H1 (cell line): ENCODE measurements at regions not wholly inside any gene's neighbourhood (a gene's known extent, or its start where the extent isn't known, plus 50 kb on each side); places are given as distances from the start of the nearest gene placed in this dataset.
A peak's percentile ranks its signal among the peaks of the same experiment; 100 is the strongest.

Source experiments
- CTCF ChIA-PET: fragments of 300-600 bp; sonication (Branson Sonifier 250); formaldehyde crosslinking; loops from one replicate; lab custom pipeline; 2021; ENCODE audit not compliant: partially characterized antibody; lab: Charles Lee
- POLR2A ChIA-PET: fragments of 300-600 bp; sonication (Branson Sonifier 250); formaldehyde crosslinking; loops from one replicate; lab custom pipeline; 2021; ENCODE audit warnings: inconsistent platforms; ENCODE audit not compliant: partially characterized antibody; lab: Charles Lee
- DNase-seq, 2 experiments: peaks; one replicate each; pipeline versions ENCODE4 v3.0.0 to v3.0.0-alpha.2; 2010 to 2022; ENCODE audit warnings: low spot score in 2 of 2, low read depth in 1 of 2, mixed read lengths in 1 of 2
- FAIRE-seq: peaks from 2 replicates; lab custom pipeline; 2011; peaks lifted over from hg19 to GRCh38; lab: Jason Lieb, UNC
- H2AFZ ChIP-seq: 2 replicates; pipeline ENCODE4 v1.8.1; 2012; ENCODE audit warnings: low read length, inconsistent platforms
- H2AK5ac ChIP-seq: 2 replicates; pipeline ENCODE4 v1.6.1; 2013; ENCODE audit warnings: low read depth, low read length
- H2BK120ac ChIP-seq: replicated peaks from 2 replicates; pipeline ENCODE3; 2013; ENCODE audit warnings: low read depth, low read length, inconsistent platforms
- H2BK12ac ChIP-seq: 2 replicates; pipeline ENCODE4 v1.6.1; 2013; ENCODE audit warnings: low read depth, low read length
- H2BK15ac ChIP-seq: 2 replicates; pipeline ENCODE4 v1.6.1; 2013; ENCODE audit warnings: low read length
- H2BK20ac ChIP-seq: 2 replicates; pipeline ENCODE4 v1.6.1; 2013; ENCODE audit warnings: low read length
- H2BK5ac ChIP-seq: 2 replicates; pipeline ENCODE4 v1.6.1; 2013; ENCODE audit warnings: low read depth, low read length
- H3K14ac ChIP-seq: 2 replicates; pipeline ENCODE4 v1.6.1; 2013; ENCODE audit warnings: inconsistent platforms; ENCODE audit not compliant: insufficient read length
- H3K18ac ChIP-seq: 2 replicates; pipeline ENCODE4 v1.6.1; 2013; ENCODE audit warnings: low read length; ENCODE audit errors: extremely low read depth
- H3K23ac ChIP-seq: 2 replicates; pipeline ENCODE4 v1.6.1; 2013; ENCODE audit warnings: inconsistent platforms; ENCODE audit not compliant: insufficient read length
- H3K23me2 ChIP-seq: 2 replicates; pipeline ENCODE4 v1.6.1; 2013; ENCODE audit warnings: low read depth, low read length
- H3K27ac ChIP-seq: 2 replicates; pipeline ENCODE4 v1.6.1; 2011; ENCODE audit warnings: low read depth, low read length, inconsistent platforms
- H3K27me3 ChIP-seq, 4 experiments: replicated peaks in 1 of 4; 1 replicate in 1 of 4; 2 replicates in 3 of 4; pipeline versions ENCODE4 v1.6.1 to v1.8.1; 2011 to 2013; ENCODE audit warnings: low read length in 3 of 4, mild to moderate bottlenecking in 3 of 4, inconsistent platforms in 2 of 4, mixed read lengths in 2 of 4, moderate library complexity in 1 of 4; ENCODE audit not compliant: control insufficient read depth in 3 of 4, insufficient read depth in 3 of 4; ENCODE audit errors: extremely low read depth in 1 of 4
- H3K36me3 ChIP-seq, 4 experiments: 2 replicates each; pipeline versions ENCODE4 v1.6.1 to v1.8.1; 2011 to 2013; ENCODE audit warnings: mild to moderate bottlenecking in 4 of 4, low read length in 3 of 4, moderate library complexity in 2 of 4, control low read depth in 1 of 4, inconsistent platforms in 1 of 4; ENCODE audit not compliant: insufficient read depth in 4 of 4, control insufficient read depth in 2 of 4
- H3K4ac ChIP-seq: replicated peaks from 2 replicates; pipeline ENCODE3; 2013; ENCODE audit warnings: low read length, low read depth, mixed read lengths, inconsistent platforms; ENCODE audit not compliant: insufficient read length
- H3K4me1 ChIP-seq, 4 experiments: replicated peaks in 1 of 4; 1 replicate in 1 of 4; 2 replicates in 3 of 4; pipeline versions ENCODE4 v1.6.1 to v1.8.1; 2011 to 2013; ENCODE audit warnings: low read length in 3 of 4, inconsistent platforms in 2 of 4, mixed read lengths in 1 of 4; ENCODE audit not compliant: insufficient read depth in 4 of 4, control insufficient read depth in 3 of 4
- H3K4me2 ChIP-seq, 2 experiments: 2 replicates each; pipeline versions ENCODE4 v1.6.1 to v1.8.1; 2011 to 2013; ENCODE audit warnings: low read depth in 2 of 2, low read length in 2 of 2, control low read depth in 1 of 2, inconsistent platforms in 1 of 2, mild to moderate bottlenecking in 1 of 2; ENCODE audit not compliant: insufficient read depth in 1 of 2
- H3K4me3 ChIP-seq, 4 experiments: fragments of 200-600, 300-600 bp in 1 of 4; sonication (generic), shearing (Covaris generic), sonication (Bioruptor Twin) in 1 of 4; 2 replicates each; pipeline versions ENCODE4 v1.5.1 to v1.8.1; 2011 to 2016; ENCODE audit warnings: low read length in 4 of 4, low read depth in 3 of 4, control low read depth in 2 of 4, inconsistent platforms in 2 of 4, mild to moderate bottlenecking in 2 of 4, mixed read lengths in 1 of 4, moderate library complexity in 1 of 4; ENCODE audit not compliant: insufficient read depth in 2 of 4; ENCODE audit errors: extremely low read depth in 1 of 4
- H3K56ac ChIP-seq: replicated peaks from 2 replicates; pipeline ENCODE3; 2013; ENCODE audit warnings: low read depth, mild to moderate bottlenecking, mixed read lengths, low read length, inconsistent platforms; ENCODE audit not compliant: insufficient read length
- H3K79me1 ChIP-seq: 2 replicates; pipeline ENCODE4 v1.6.1; 2013; ENCODE audit warnings: low read depth, low read length, control low read depth
- H3K79me2 ChIP-seq, 2 experiments: 2 replicates each; pipeline versions ENCODE4 v1.6.1 to v1.8.1; 2012 to 2013; ENCODE audit warnings: low read length in 2 of 2, mild to moderate bottlenecking in 2 of 2, inconsistent platforms in 1 of 2; ENCODE audit not compliant: insufficient read depth in 2 of 2, control insufficient read depth in 1 of 2
- H3K9ac ChIP-seq, 4 experiments: replicated peaks in 1 of 4; 1 replicate in 1 of 4; 2 replicates in 3 of 4; pipeline versions ENCODE4 v1.6.1 to v1.8.1; 2011 to 2013; ENCODE audit warnings: low read depth in 3 of 4, low read length in 3 of 4, control low read depth in 2 of 4, mild to moderate bottlenecking in 2 of 4, moderate library complexity in 2 of 4, inconsistent platforms in 1 of 4; ENCODE audit errors: extremely low read depth in 1 of 4
- H3K9me3 ChIP-seq, 2 experiments: 2 replicates each; pipeline versions ENCODE4 v1.6.1 to v1.8.1; 2012 to 2013; ENCODE audit warnings: mild to moderate bottlenecking in 2 of 2, moderate library complexity in 2 of 2, control low read depth in 1 of 2, inconsistent platforms in 1 of 2, low read depth in 1 of 2, low read length in 1 of 2, mixed read lengths in 1 of 2; ENCODE audit not compliant: insufficient read depth in 2 of 2
- H4K20me1 ChIP-seq, 2 experiments: replicated peaks in 1 of 2; 2 replicates each; pipeline versions ENCODE3 to v1.8.1; 2011 to 2013; ENCODE audit warnings: inconsistent platforms in 2 of 2, low read length in 2 of 2, mild to moderate bottlenecking in 1 of 2; ENCODE audit not compliant: insufficient read depth in 2 of 2, control insufficient read depth in 1 of 2
- H4K5ac ChIP-seq: 2 replicates; pipeline ENCODE4 v1.6.1; 2013; ENCODE audit warnings: low read length, low read depth, mixed read lengths, inconsistent platforms; ENCODE audit not compliant: insufficient read length
- H4K8ac ChIP-seq: 2 replicates; pipeline ENCODE4 v1.8.0; 2013; ENCODE audit warnings: mild to moderate bottlenecking, moderate library complexity, low read length, inconsistent platforms; ENCODE audit not compliant: insufficient read depth; ENCODE audit errors: extremely low read depth
- H4K91ac ChIP-seq: replicated peaks from 2 replicates; pipeline ENCODE3; 2013; ENCODE audit warnings: low read length, mixed read lengths, inconsistent platforms; ENCODE audit not compliant: insufficient read length
- ATF3 ChIP-seq: IDR thresholded peaks from 2 replicates; pipeline ENCODE4 v1.6.1; 2011; ENCODE audit warnings: low read depth, mild to moderate bottlenecking, low read length; ENCODE audit not compliant: insufficient read depth
- CBX8 ChIP-seq: fragments of 300-800, 300-1000 bp; sonication (generic); IDR thresholded peaks from 2 replicates; pipeline ENCODE4 v1.7.1; 2016; ENCODE audit warnings: low read depth, low read length, borderline replicate concordance
- CEBPB ChIP-seq: IDR thresholded peaks from 2 replicates; pipeline ENCODE4 v1.6.1; 2012; ENCODE audit warnings: low read depth, low read length
- EZH2 ChIP-seq: fragments of 200-600 bp; sonication (generic); IDR thresholded peaks from 2 replicates; pipeline ENCODE4 v1.7.1; 2012; ENCODE audit warnings: low read depth, mild to moderate bottlenecking, moderate library complexity, low read length, inconsistent platforms; ENCODE audit not compliant: severe bottlenecking
- KDM1A ChIP-seq: fragments of 200-600, 300-600 bp; sonication (generic); IDR thresholded peaks from 2 replicates; pipeline ENCODE4 v1.7.1; 2016; ENCODE audit warnings: mild to moderate bottlenecking, low read length, borderline replicate concordance
- NRF1 ChIP-seq: IDR thresholded peaks from 2 replicates; pipeline ENCODE4 v1.6.1; 2011; ENCODE audit warnings: mild to moderate bottlenecking, low read depth, low read length, improper control_type of control experiment
- SIRT6 ChIP-seq: IDR thresholded peaks from one replicate; pipeline ENCODE4 v1.7.1; 2012; ENCODE audit warnings: low read length, inconsistent platforms
- SIX5 ChIP-seq: IDR thresholded peaks from 2 replicates; pipeline ENCODE4 v1.6.1; 2011; ENCODE audit warnings: mild to moderate bottlenecking, low read depth, low read length
- TCF12 ChIP-seq: IDR thresholded peaks from 2 replicates; pipeline ENCODE4 v1.6.1; 2011; ENCODE audit warnings: low read depth, mild to moderate bottlenecking, low read length
- WGBS, 2 experiments: shearing (Covaris generic) in 1 of 2; methylation state at CpG; one replicate each; pipeline versions ENCODE4 v1.1.6 to v1.1.7; 2013 to 2015; ENCODE audit warnings: low lambda C conversion rate in 2 of 2, mixed read lengths in 2 of 2, inconsistent platforms in 1 of 2, low coverage in 1 of 2, missing lambda C conversion rate in 1 of 2; ENCODE audit not compliant: insufficient replicate concordance in 2 of 2, insufficient coverage in 1 of 2, insufficient read length in 1 of 2; ENCODE audit errors: extremely low coverage in 1 of 2, missing lambda C conversion rate in 1 of 2; 5-methylcytosine and 5-hydroxymethylcytosine counted together
- TF ChIP-seq, protein P1 (sequence below): IDR thresholded peaks from 2 replicates; pipeline ENCODE4 v1.6.1; 2012; ENCODE audit warnings: low read length, inconsistent platforms

DNA sequence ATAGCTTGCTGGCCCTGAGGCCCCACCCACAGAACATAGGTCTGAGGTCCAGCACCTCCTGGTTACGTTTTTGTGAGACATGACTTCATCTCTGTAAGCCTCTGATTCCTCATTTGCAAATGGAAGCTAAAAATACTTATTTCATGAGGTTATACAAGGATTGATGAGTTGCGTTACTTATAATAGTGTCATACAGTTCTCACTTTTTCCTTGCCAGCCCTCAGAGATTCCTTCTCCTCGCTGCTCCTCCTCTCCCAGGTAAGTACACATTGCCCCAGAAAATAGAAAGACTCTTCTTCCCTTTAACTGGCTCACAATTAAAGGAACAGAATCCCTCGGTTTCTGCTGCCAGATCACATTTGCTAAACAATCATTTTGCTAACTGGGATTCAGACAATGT lies 739.2 kb downstream of the VRK1 start:
- no peak overlapping the region for H4K91ac ChIP-seq
- no peak overlapping the region for H3K18ac ChIP-seq
- H3K79me1 ChIP-seq, result no peaks in the 10 kb centered on the region
- ChIA-PET CTCF (interaction anchor here (0.7 kb wide), 1 partner anchor 70 kb away, joined by 3 read pairs; no protein-coding TSS in a partner anchor), POLR2A (no interaction called here)
- DNase-seq, result no peak
- 91% methylated on average over 4 of the region's 4 CpGs; no CpG with 5 or more reads in 1 of the 2 experiments for WGBS, 2 experiments
- no peaks in the 10 kb centered on the region for H3K79me2 ChIP-seq
- no peak overlapping the region for H3K23ac ChIP-seq
- no peak overlapping the region for H3K4ac ChIP-seq
- no peak overlapping the region for H2AK5ac ChIP-seq
- no peak overlapping the region for H3K4me2 ChIP-seq
- no peak overlapping the region for H2BK12ac ChIP-seq
- H2BK120ac ChIP-seq, result no peak overlapping the region
- H3K23me2 ChIP-seq, result no peaks in the 10 kb centered on the region
- no peaks in the 10 kb centered on the region for H3K36me3 ChIP-seq
- H2AFZ ChIP-seq, result 0 out of 2 replicates have a peak overlapping the region, but pooled peaks have one; percentile 51
- no peak overlapping the region for H2BK20ac ChIP-seq
- FAIRE-seq, result no peak
- no peaks in the 10 kb centered on the region for H3K9me3 ChIP-seq
- H2BK5ac ChIP-seq, result no peak overlapping the region
- no peak overlapping the region for H2BK15ac ChIP-seq
- H3K14ac ChIP-seq, result no peak overlapping the region
- H3K27ac ChIP-seq, result no peak overlapping the region
- no peaks in the 10 kb centered on the region for H3K4me1 ChIP-seq
- no peak overlapping the region for H3K4me3 ChIP-seq
- no peak for TF ChIP-seq CBX8
- no peak for TF ChIP-seq ATF3
- TF ChIP-seq TCF12, result no peak
- no peak for TF ChIP-seq SIX5
- TF ChIP-seq EZH2, result no peak
- no peak for TF ChIP-seq KDM1A
- no peak for TF ChIP-seq NRF1
- no peak for TF ChIP-seq CEBPB
- TF ChIP-seq, protein P1, sequence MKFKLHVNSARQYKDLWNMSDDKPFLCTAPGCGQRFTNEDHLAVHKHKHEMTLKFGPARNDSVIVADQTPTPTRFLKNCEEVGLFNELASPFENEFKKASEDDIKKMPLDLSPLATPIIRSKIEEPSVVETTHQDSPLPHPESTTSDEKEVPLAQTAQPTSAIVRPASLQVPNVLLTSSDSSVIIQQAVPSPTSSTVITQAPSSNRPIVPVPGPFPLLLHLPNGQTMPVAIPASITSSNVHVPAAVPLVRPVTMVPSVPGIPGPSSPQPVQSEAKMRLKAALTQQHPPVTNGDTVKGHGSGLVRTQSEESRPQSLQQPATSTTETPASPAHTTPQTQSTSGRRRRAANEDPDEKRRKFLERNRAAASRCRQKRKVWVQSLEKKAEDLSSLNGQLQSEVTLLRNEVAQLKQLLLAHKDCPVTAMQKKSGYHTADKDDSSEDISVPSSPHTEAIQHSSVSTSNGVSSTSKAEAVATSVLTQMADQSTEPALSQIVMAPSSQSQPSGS, result no peak
- TF ChIP-seq SIRT6, result no peak
- H4K8ac ChIP-seq, result no peak overlapping the region
- no peak overlapping the region for H3K56ac ChIP-seq
- no peak overlapping the region for H3K9ac ChIP-seq
- no peaks in the 10 kb centered on the region for H4K20me1 ChIP-seq
- no peaks in the 10 kb centered on the region for H3K27me3 ChIP-seq
- no peak overlapping the region for H4K5ac ChIP-seq
